Activated T-helper 17 cell treated with anti-CD3 and anti-CD28 coated beads, Interleukin-2, amount 50 U/mL, for 72 hours (primary cell): ENCODE measurements at regions not wholly inside any gene's neighbourhood (a gene's known extent, or its start where the extent isn't known, plus 50 kb on each side); places are given as distances from the start of the nearest gene placed in this dataset.

ENCODE experiments used
- ATAC-seq: fragments of 150-1000 bp; cut with Tn5 transposase; replicated peaks from 2 replicates; pipeline ENCODE4 v1.10.0; 2021; ENCODE audit warnings: mild to moderate bottlenecking, moderate library complexity
- H3K27ac Mint-ChIP-seq: one replicate; pipeline ENCODE4 v1.8.0; 2022; ENCODE audit warnings: mixed read lengths
- H3K27me3 Mint-ChIP-seq: one replicate; pipeline ENCODE4 v1.8.0; 2022; ENCODE audit warnings: mixed read lengths
- H3K36me3 Mint-ChIP-seq: one replicate; pipeline ENCODE4 v1.8.0; 2022; ENCODE audit warnings: low read depth, mild to moderate bottlenecking, mixed read lengths
- H3K4me1 Mint-ChIP-seq: one replicate; pipeline ENCODE4 v1.8.0; 2022; ENCODE audit warnings: mixed read lengths
- H3K4me3 Mint-ChIP-seq: one replicate; pipeline ENCODE4 v1.8.0; 2022; ENCODE audit warnings: mild to moderate bottlenecking, mixed read lengths
- H3K9me3 Mint-ChIP-seq: one replicate; pipeline ENCODE4 v1.8.0; 2022; ENCODE audit warnings: mixed read lengths

- no peaks in the 10 kb centered on the region for H3K9me3 Mint-ChIP-seq
- no peaks in the 10 kb centered on the region for H3K27me3 Mint-ChIP-seq
- peak overlapping the region; percentile 92 for H3K27ac Mint-ChIP-seq
- H3K36me3 Mint-ChIP-seq: peaks cover 55% of the 10 kb centered on the region
- peaks cover 52% of the 10 kb centered on the region for H3K4me1 Mint-ChIP-seq
- H3K4me3 Mint-ChIP-seq: peak overlapping the region; percentile 81
- peak; percentile 97 for ATAC-seq
Measured at GRCh38 chr6:11324453-11325015, 92.1 kb upstream of the NEDD9 start.

- peak overlapping the region; percentile 92 for H3K27ac Mint-ChIP-seq
- ATAC-seq: no peak
- H3K4me3 Mint-ChIP-seq: peak overlapping the region; percentile 81
Measured at GRCh38 chr6:11323666-11324452, 91.4 kb upstream of the NEDD9 start.

GRCh38 chr6:11322252-11322885 is 89.9 kb upstream of the NEDD9 start:
- H3K27me3 Mint-ChIP-seq: no peaks in the 10 kb centered on the region
- H3K4me1 Mint-ChIP-seq: peaks cover 50% of the 10 kb centered on the region
- no peaks in the 10 kb centered on the region for H3K9me3 Mint-ChIP-seq
- H3K4me3 Mint-ChIP-seq: no peak overlapping the region
- ATAC-seq: no peak
- H3K36me3 Mint-ChIP-seq: peaks cover 53% of the 10 kb centered on the region
- peak overlapping the region; percentile 72 for H3K27ac Mint-ChIP-seq

More at GRCh38 chr6:11323666-11324452, 91.4 kb upstream of the NEDD9 start:
- H3K27me3 Mint-ChIP-seq: no peaks in the 10 kb centered on the region
- no peaks in the 10 kb centered on the region for H3K9me3 Mint-ChIP-seq
- H3K4me1 Mint-ChIP-seq: peaks cover 54% of the 10 kb centered on the region
- peaks cover 56% of the 10 kb centered on the region for H3K36me3 Mint-ChIP-seq

- Mint-ChIP-seq H3K9me3 (no peaks in the 10 kb centered on the region), H3K4me3 (no peak overlapping the region), H3K36me3 (peaks cover 56% of the 10 kb centered on the region), H3K27me3 (no peaks in the 10 kb centered on the region), H3K4me1 (peaks cover 48% of the 10 kb centered on the region), H3K27ac (peak overlapping the region; percentile 75)
- no peak for ATAC-seq
Measured at GRCh38 chr6:11320914-11321597, 88.6 kb upstream of the NEDD9 start.

GRCh38 chr6:11318835-11319813 is 86.7 kb upstream of the NEDD9 start:
- Mint-ChIP-seq H3K9me3 (no peaks in the 10 kb centered on the region), H3K27me3 (no peaks in the 10 kb centered on the region), H3K4me1 (peaks cover 39% of the 10 kb centered on the region), H3K36me3 (peaks cover 47% of the 10 kb centered on the region), H3K4me3 (peak overlapping the region; percentile 56), H3K27ac (peak overlapping the region; percentile 75)
- no peak for ATAC-seq

GRCh38 chr6:11317885-11318771 is 85.7 kb upstream of the NEDD9 start:
- H3K4me1 Mint-ChIP-seq: peaks cover 37% of the 10 kb centered on the region
- H3K27ac Mint-ChIP-seq: peak overlapping the region; percentile 75
- H3K4me3 Mint-ChIP-seq: peak overlapping the region; percentile 56
- peak; percentile 93 for ATAC-seq
- no peaks in the 10 kb centered on the region for H3K27me3 Mint-ChIP-seq
- H3K9me3 Mint-ChIP-seq: peaks cover under 1% of the 10 kb centered on the region
- peaks cover 48% of the 10 kb centered on the region for H3K36me3 Mint-ChIP-seq

- H3K27me3 Mint-ChIP-seq: no peaks in the 10 kb centered on the region
- H3K4me3 Mint-ChIP-seq: no peak overlapping the region
- peak overlapping the region; percentile 75 for H3K27ac Mint-ChIP-seq
- peaks cover 8% of the 10 kb centered on the region for H3K9me3 Mint-ChIP-seq
- H3K4me1 Mint-ChIP-seq: peaks cover 43% of the 10 kb centered on the region
- ATAC-seq: no peak
- H3K36me3 Mint-ChIP-seq: peaks cover 51% of the 10 kb centered on the region
Measured at GRCh38 chr6:11315743-11316437, 83.4 kb upstream of the NEDD9 start.

GRCh38 chr6:11313207-11313606 is 80.7 kb upstream of the NEDD9 start:
- ATAC-seq: no peak
- no peak overlapping the region for H3K27ac Mint-ChIP-seq
- no peak overlapping the region for H3K4me3 Mint-ChIP-seq
- H3K4me1 Mint-ChIP-seq: peaks cover 31% of the 10 kb centered on the region
- peaks cover 30% of the 10 kb centered on the region for H3K36me3 Mint-ChIP-seq
- H3K27me3 Mint-ChIP-seq: no peaks in the 10 kb centered on the region
- H3K9me3 Mint-ChIP-seq: peaks cover 13% of the 10 kb centered on the region

- H3K36me3 Mint-ChIP-seq: peaks cover 20% of the 10 kb centered on the region
- no peak overlapping the region for H3K27ac Mint-ChIP-seq
- H3K4me3 Mint-ChIP-seq: no peak overlapping the region
- H3K27me3 Mint-ChIP-seq: no peaks in the 10 kb centered on the region
- H3K4me1 Mint-ChIP-seq: peaks cover 24% of the 10 kb centered on the region
- peaks cover 13% of the 10 kb centered on the region for H3K9me3 Mint-ChIP-seq
- no peak for ATAC-seq
Measured at GRCh38 chr6:11311970-11312369, 79.5 kb upstream of the NEDD9 start.

GRCh38 chr6:11309947-11310665 is 77.6 kb upstream of the NEDD9 start:
- H3K4me3 Mint-ChIP-seq: no peak overlapping the region
- H3K27ac Mint-ChIP-seq: no peak overlapping the region
- peaks cover 19% of the 10 kb centered on the region for H3K4me1 Mint-ChIP-seq
- no peaks in the 10 kb centered on the region for H3K27me3 Mint-ChIP-seq
- peaks cover 13% of the 10 kb centered on the region for H3K9me3 Mint-ChIP-seq
- no peak for ATAC-seq
- H3K36me3 Mint-ChIP-seq: peaks cover 28% of the 10 kb centered on the region

- Mint-ChIP-seq H3K27me3 (no peaks in the 10 kb centered on the region), H3K4me1 (peaks cover 21% of the 10 kb centered on the region), H3K27ac (no peak overlapping the region), H3K36me3 (peaks cover 49% of the 10 kb centered on the region), H3K9me3 (peaks cover 6% of the 10 kb centered on the region), H3K4me3 (no peak overlapping the region)
- peak; percentile 56 for ATAC-seq
Measured at GRCh38 chr6:11307226-11307625, 74.8 kb upstream of the NEDD9 start.

GRCh38 chr6:11304946-11305345 is 72.5 kb upstream of the NEDD9 start:
- Mint-ChIP-seq H3K36me3 (peaks cover 72% of the 10 kb centered on the region), H3K27ac (no peak overlapping the region), H3K27me3 (no peaks in the 10 kb centered on the region), H3K4me1 (peaks cover 28% of the 10 kb centered on the region), H3K4me3 (no peak overlapping the region), H3K9me3 (peaks cover 10% of the 10 kb centered on the region)
- ATAC-seq: peak; percentile 23
